NCI-H1417 (cell line): ENCODE measurements at regions not wholly inside any gene's neighbourhood (a gene's known extent, or its start where the extent isn't known, plus 50 kb on each side); places are given as distances from the start of the nearest gene placed in this dataset.

Experiments used
- DNase-seq, 3 experiments: peaks; one replicate each; lab custom pipeline; 2025; lab: John Stamatoyannopoulos, UW

- DNase-seq, result no peak
Measured at GRCh38 chr4:124227981-124228380, 484.6 kb downstream of the ANKRD50 start.

- no peak for DNase-seq
Measured at GRCh38 chr4:124230268-124230667, 482.3 kb downstream of the ANKRD50 start.

GRCh38 chr4:124234771-124235170, 477.8 kb downstream of the ANKRD50 start:
- DNase-seq, result peak in 1 of 3 experiments; percentile 11

GRCh38 chr4:124243671-124244366, 468.7 kb downstream of the ANKRD50 start:
- no peak for DNase-seq

GRCh38 chr4:124253080-124253479, 459.5 kb downstream of the ANKRD50 start:
- peak in 2 of 3 experiments; percentile 63 to 93 for DNase-seq

- DNase-seq, result peak; percentile 57 to 92 (median 65)
Measured at GRCh38 chr4:124262211-124263179, 450.0 kb downstream of the ANKRD50 start.

DNA sequence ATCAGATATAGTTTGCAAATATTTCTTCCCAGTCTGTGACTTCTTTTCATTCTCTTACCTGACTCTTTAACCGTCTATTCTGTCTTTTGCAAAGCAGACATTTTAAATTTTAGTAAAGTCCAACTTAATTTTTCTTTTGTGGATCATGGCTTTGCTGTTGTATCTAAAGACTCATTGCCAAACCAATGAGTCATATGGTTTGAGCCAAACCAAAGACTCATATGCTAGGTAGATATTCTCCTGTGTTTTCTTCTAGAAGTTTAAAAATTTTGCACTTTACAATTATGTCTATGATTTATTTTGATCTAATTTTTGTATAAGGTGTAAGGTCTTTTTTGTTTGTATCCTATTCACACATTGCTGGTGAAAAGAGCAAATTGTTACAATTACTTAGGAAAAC, 446.8 kb downstream of the ANKRD50 start:
- DNase-seq, result no peak

DNA sequence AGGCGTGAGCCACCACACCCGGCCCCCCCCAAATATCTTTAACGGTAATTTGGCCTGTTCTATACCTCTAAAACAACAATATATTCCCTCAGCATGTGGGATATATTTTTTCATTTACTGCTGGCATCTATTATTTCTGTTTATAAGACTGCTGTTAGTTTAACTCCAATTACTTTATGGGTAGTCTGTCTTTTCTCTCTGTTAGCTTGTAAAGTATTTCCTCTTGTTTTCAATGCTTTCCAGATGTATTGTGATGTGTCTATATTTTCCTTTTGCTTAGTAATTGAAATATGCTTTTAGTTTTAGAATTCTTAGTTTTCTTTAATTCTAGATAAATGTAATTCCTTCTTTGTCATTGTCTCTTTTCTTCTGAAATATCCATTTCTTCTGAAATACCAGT, 445.8 kb downstream of the ANKRD50 start:
- DNase-seq, result no peak

DNA sequence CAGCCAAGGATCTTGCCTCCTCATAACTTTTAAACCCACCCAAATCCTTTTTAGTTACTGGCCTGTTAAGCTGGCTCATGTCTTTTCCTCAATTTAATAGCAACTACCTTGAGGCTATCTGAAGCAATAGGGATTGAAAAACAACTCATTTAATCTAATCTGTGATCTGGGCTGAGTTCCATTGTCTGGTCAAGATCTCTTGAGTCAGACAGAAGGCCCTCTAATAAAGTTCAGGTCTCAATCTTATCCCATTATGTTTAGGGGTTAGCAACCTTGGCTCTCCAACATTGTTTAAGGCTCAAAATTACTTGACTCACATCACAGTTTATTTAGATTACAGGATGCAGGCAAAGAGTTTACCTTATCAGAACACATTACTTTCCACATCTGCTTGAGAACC, 436.1 kb downstream of the ANKRD50 start:
- DNase-seq, result no peak

DNA sequence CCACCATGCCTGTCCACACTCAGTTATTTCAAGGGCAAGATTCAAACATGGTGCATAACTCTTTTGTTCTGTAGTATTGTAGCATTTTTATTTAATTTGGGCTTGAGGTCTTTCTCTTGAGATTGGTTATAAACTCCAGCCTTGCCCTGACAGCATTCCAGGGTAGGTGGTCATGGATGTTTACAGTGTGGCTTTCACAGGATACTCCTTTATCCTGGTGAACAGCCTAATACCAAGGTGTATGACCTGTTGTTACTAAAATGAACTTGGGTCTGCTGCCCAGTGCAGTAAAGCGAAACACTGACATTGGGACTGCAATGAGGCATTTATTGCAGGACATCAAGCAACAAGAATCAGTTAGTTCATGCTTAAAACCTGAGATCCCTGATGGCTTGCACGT, 434.8 kb downstream of the ANKRD50 start:
- DNase-seq, result no peak

GRCh38 chr4:124278477-124278876, 434.1 kb downstream of the ANKRD50 start:
- DNase-seq, result no peak

GRCh38 chr4:124279741-124280140, 432.8 kb downstream of the ANKRD50 start:
- peak in 2 of 3 experiments; percentile 22 to 68 for DNase-seq

- peak in 1 of 3 experiments; percentile 15 for DNase-seq
Measured at GRCh38 chr4:124282301-124282898, 430.1 kb downstream of the ANKRD50 start.

DNA sequence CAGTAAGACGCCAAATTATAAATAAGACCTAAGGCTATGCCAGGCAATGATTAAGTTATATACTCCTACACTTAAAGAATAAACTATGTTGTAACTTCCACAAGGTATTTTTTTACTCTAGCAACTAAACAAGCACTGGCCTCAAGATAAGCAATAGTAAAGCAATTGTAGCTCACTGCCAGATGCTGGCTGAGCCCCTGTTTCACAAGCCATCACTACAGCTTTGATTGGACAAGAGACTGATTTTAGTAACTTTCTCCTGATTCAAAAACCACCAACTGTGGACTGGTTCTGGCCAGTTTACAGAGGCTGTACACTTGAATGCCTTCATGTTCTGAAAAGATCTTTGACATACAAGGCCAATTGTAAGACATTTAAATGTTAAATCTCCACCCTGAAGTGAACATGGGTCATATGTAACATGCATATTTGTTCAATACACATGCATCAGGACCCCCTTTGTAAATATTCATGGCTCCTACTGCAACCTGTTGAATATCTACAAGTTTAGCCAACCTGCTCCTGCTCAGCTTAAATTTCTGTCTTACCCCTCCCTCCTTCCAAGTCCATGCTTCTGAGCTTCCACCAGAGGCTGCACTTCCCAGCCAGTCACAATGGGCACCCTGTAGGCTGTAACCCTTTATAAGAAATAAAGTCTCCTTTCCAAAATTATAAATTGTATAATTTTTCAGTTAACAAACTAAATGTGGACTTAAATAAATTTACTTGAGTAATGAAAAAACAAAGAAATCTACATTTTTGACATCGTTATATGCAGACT, 423.6 kb downstream of the ANKRD50 start:
- no peak for DNase-seq

- DNase-seq, result no peak
Measured at GRCh38 chr4:124290678-124291077, 421.9 kb downstream of the ANKRD50 start.

DNA sequence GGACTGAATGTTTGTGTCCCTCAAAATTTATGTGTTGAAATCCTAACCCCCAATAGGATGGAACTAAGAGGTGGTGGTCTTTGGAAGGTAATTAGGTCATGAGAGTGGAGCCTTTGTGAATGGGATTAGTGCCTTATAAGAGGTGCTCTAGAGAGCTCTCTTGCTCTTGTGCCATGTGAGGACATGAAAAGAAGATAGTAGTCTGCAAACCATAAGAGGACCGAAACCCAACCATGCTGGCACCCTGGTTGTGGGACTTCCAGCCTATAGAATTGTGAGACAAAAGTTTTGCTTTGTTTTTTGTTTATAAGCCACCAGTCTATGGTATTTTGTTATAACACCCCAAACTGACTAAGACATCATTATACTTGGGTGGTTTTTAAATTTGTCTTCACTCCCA, 417.1 kb downstream of the ANKRD50 start:
- no peak for DNase-seq

GRCh38 chr4:124304941-124305340, 407.6 kb downstream of the ANKRD50 start:
- no peak for DNase-seq

DNA sequence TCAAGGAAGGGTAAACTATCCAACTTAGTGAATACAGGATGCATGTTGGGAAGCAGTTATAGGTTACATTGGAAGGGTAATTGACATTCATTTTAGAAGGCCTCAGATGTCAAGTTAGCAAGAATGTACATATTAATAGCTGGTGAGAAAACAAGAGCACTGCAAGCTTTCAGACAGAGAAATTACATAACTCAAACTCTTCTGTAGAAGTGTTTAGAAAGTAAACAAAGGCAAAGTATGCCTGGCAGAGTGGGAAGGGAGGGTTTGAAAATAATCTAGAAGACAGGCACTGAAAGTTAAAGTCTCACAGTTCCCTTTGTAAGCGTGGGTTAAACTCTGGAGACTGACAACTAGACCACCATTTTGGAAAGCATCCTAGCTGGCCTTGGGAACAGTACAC, 406.2 kb downstream of the ANKRD50 start:
- no peak for DNase-seq

- no peak for DNase-seq
Measured at GRCh38 chr4:124307143-124307542, 405.4 kb downstream of the ANKRD50 start.

GRCh38 chr4:124318292-124318691, 394.2 kb downstream of the ANKRD50 start:
- peak in 2 of 3 experiments; percentile 35 to 88 for DNase-seq

- no peak for DNase-seq
Measured at GRCh38 chr4:124321364-124321763, 391.2 kb downstream of the ANKRD50 start.
